Neutrophil (primary cell): ENCODE measurements at regions not wholly inside any gene's neighbourhood (a gene's known extent, or its start where the extent isn't known, plus 50 kb on each side); places are given as distances from the start of the nearest gene placed in this dataset.

Experiments used
- H3K27ac ChIP-seq: fragments of 200-600 bp; sonication (generic); 2 replicates; pipeline ENCODE4 v1.5.1; 2016; ENCODE audit warnings: mild to moderate bottlenecking, moderate library complexity
- H3K27me3 ChIP-seq: fragments of 200-600 bp; sonication (generic); 2 replicates; pipeline ENCODE4 v1.6.0; 2016; ENCODE audit warnings: mild to moderate bottlenecking
- H3K36me3 ChIP-seq: fragments of 200-600 bp; sonication (generic); 2 replicates; pipeline ENCODE4 v1.5.1; 2017
- H3K4me1 ChIP-seq, 2 experiments: fragments of 200-600 bp in 1 of 2; sonication (generic) in 1 of 2; 1 replicate in 1 of 2; 2 replicates in 1 of 2; pipeline versions ENCODE4 v1.5.1 to v1.6.1; 2013 to 2016; ENCODE audit warnings: low read depth in 1 of 2, low read length in 1 of 2, mild to moderate bottlenecking in 1 of 2, moderate library complexity in 1 of 2; ENCODE audit not compliant: control insufficient read depth in 1 of 2, insufficient read depth in 1 of 2
- H3K4me3 ChIP-seq, 2 experiments: fragments of 200-600 bp in 1 of 2; sonication (generic) in 1 of 2; 1 replicate in 1 of 2; 2 replicates in 1 of 2; pipeline ENCODE4 v1.5.1; 2013 to 2016; ENCODE audit warnings: low read depth in 1 of 2, low read length in 1 of 2, mild to moderate bottlenecking in 1 of 2, moderate library complexity in 1 of 2
- H3K9me3 ChIP-seq: fragments of 200-600 bp; sonication (generic); 2 replicates; pipeline ENCODE4 v1.5.1; 2016
- TF ChIP-seq, protein P1 (sequence below): fragments of 200-600 bp; sonication (generic); IDR thresholded peaks from 2 replicates; pipeline ENCODE4 v1.5.1; 2016; ENCODE audit warnings: antibody characterized with exemption

DNA sequence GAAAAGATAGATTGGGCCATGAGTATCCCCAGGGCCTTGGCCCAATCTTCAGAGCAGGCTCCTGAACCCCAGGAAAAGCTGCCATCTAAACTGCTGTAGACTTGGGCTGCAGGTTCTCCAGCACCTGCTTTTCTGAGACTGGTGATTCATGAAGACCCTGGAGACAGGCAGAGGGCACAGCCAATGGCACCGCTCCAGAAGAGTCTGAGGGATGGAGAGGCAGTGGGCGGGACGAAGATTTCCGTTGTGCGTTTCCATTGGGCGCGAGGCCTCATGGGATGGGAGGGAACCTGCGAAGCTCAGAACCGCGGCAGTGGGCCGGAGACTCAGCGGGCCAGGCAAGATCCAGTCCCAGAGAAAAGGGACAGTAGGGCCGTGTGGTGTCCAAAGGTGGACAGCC, 375.1 kb downstream of the IPO8 start:
- Histone ChIP-seq H3K27me3 (no peaks in the 10 kb centered on the region), H3K27ac (no peak overlapping the region), H3K9me3 (no peaks in the 10 kb centered on the region), H3K4me3 (no peak overlapping the region), H3K36me3 (no peaks in the 10 kb centered on the region), H3K4me1 (no peaks in the 10 kb centered on the region)
- TF ChIP-seq, protein P1, sequence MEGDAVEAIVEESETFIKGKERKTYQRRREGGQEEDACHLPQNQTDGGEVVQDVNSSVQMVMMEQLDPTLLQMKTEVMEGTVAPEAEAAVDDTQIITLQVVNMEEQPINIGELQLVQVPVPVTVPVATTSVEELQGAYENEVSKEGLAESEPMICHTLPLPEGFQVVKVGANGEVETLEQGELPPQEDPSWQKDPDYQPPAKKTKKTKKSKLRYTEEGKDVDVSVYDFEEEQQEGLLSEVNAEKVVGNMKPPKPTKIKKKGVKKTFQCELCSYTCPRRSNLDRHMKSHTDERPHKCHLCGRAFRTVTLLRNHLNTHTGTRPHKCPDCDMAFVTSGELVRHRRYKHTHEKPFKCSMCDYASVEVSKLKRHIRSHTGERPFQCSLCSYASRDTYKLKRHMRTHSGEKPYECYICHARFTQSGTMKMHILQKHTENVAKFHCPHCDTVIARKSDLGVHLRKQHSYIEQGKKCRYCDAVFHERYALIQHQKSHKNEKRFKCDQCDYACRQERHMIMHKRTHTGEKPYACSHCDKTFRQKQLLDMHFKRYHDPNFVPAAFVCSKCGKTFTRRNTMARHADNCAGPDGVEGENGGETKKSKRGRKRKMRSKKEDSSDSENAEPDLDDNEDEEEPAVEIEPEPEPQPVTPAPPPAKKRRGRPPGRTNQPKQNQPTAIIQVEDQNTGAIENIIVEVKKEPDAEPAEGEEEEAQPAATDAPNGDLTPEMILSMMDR = no peak

DNA sequence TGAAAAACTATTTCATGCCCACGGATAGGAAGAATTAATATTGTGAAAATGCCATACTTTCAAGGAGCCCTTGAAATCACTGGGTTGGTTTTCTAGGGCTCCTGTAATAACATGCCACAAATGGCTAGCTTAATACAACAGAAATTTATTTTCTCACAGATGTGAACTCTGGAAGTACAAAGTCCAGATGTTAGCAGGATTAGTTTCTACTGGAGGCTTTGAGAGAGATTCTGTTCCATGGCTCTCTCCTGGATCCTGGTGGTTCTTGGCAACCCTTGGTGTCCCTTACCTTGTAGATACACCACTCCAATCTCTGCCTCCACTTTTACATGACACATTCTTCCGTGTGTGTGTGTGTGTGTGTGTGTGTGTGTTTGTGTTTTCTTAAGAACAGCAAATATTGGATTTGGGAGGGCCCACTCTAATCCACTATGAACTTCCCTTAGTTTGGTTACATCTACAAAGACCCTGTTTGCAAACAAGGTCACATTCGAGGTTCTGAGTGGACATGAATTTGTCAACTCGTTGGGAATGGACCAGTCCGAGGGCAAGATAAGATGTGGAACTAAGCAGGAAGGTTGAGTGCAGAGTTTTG, 381.1 kb downstream of the IPO8 start:
- no peak overlapping the region for H3K27ac ChIP-seq

DNA sequence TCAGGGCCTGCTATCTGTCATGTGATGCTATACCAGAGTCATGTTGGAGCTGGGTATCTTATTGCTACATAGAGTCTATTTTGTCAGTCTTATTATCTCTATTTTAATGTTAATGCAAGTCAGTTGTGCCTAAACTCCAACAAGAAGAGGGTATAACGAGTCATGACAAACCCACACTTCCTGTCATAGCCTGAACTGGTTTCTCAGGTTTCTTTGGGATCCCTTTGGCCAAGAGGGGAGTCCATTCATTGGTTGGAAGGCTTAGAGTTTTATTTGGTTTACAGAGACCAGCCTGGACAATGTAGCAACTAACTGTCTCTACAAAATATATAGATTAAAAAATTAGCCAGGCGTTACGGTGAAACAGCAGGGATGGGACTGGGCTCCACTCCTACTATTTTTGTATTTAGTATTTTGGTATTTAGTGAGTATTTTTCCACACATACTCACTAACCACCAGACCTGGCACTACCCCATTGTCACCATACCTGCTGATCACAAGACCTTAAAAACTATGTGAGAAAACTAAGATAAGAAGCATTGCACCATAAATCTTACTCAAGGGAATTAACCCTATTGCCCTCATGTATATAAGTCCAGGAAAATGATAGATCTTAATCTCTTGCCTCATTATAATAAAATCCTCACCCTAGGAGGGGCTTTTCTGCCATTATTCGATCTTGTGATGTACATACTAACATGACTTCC, 387.5 kb downstream of the IPO8 start:
- TF ChIP-seq, protein P1 = no peak
- no peaks in the 10 kb centered on the region for H3K4me1 ChIP-seq
- no peaks in the 10 kb centered on the region for H3K36me3 ChIP-seq
- H3K4me3 ChIP-seq = no peak overlapping the region
- no peak overlapping the region for H3K27ac ChIP-seq
- no peaks in the 10 kb centered on the region for H3K9me3 ChIP-seq
- H3K27me3 ChIP-seq = no peaks in the 10 kb centered on the region

More for the DNA sequence above, 381.1 kb downstream of the IPO8 start:
- H3K4me3 ChIP-seq = no peak overlapping the region
- H3K4me1 ChIP-seq = no peaks in the 10 kb centered on the region
- TF ChIP-seq, protein P1 = no peak
- H3K36me3 ChIP-seq = no peaks in the 10 kb centered on the region
- no peaks in the 10 kb centered on the region for H3K9me3 ChIP-seq
- H3K27me3 ChIP-seq = no peaks in the 10 kb centered on the region

DNA sequence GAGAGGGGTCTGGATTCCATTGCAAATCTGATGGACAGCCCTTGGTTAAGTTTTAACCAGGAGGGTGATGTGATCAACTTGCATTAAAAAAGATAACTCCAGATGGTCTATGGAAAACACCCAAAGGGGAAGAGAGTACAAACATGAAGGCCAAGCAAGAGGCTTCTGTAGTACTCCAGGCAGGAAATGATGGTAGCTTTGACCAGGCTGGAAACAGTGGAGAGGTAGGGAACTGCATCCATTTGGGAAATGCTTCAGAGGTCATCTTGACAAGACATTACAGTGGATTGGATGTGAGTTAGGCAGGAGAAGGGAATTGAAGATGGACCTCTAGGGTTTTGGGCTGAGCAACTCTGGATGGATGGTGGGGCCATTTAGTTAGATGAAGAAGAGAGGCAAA, 391.1 kb downstream of the IPO8 start:
- no peaks in the 10 kb centered on the region for H3K27me3 ChIP-seq
- TF ChIP-seq, protein P1 = no peak
- H3K27ac ChIP-seq = no peak overlapping the region
- H3K4me3 ChIP-seq = no peak overlapping the region
- no peaks in the 10 kb centered on the region for H3K9me3 ChIP-seq
- H3K36me3 ChIP-seq = no peaks in the 10 kb centered on the region
- no peaks in the 10 kb centered on the region for H3K4me1 ChIP-seq

DNA sequence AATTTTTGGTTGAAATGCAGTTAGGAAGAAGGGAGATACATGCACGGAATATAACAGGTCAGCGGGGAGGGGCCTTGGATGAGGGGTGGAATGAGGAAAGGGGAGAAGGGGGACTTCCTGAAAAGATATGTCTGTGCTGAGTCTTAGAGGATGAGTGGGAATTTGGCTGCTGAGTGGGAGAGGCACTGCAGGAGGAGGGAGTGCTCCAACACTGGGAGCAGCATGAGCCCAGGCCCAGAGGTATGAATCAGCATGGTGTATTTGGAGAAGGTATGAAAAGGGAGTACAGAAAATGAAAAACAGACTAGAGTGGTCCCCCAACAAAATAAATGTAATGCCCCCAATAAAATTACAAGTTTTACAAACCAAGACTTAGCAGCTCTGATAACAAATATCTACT, 394.4 kb downstream of the IPO8 start:
- no peaks in the 10 kb centered on the region for H3K36me3 ChIP-seq
- no peaks in the 10 kb centered on the region for H3K9me3 ChIP-seq
- TF ChIP-seq, protein P1 = no peak
- no peak overlapping the region for H3K4me3 ChIP-seq
- no peaks in the 10 kb centered on the region for H3K27me3 ChIP-seq
- H3K4me1 ChIP-seq = no peaks in the 10 kb centered on the region
- no peak overlapping the region for H3K27ac ChIP-seq
